ENCODE measurements at regions not wholly inside any gene's neighbourhood (a gene's known extent, or its start where the extent isn't known, plus 50 kb on each side); places are given as distances from the start of the nearest gene placed in this dataset.
"Not testable (repeated sequence)": the region's sequence is repeated elsewhere in the genome, so short reads cannot be mapped to it uniquely, and the experiment has no call there.

GRCh38 chr14:49044981-49045380 is 541.2 kb downstream of the RPS29 start:
- no peaks in the 10 kb centered on the region for H3K36me3 ChIP-seq (ENCODE audit: control insufficient read depth, low read length)
- no peaks in the 10 kb centered on the region for H3K9me2 ChIP-seq (replicated peaks; ENCODE audit: control insufficient read depth, low read length)
- H3K9me3 ChIP-seq (ENCODE audit: control insufficient read depth, insufficient read depth, low read length): no peaks in the 10 kb centered on the region; the same call in 1 of the 2 replicates
- TF ChIP-seq EZH2phosphoT487 (IDR thresholded peaks at IDR 0.05; ENCODE audit: borderline replicate concordance, low read length): no peak
- H3K79me2 ChIP-seq (ENCODE audit: control insufficient read depth, low read length): no peaks in the 10 kb centered on the region
- H3K4me3 ChIP-seq (ENCODE audit: low read length): no peak overlapping the region
- H3K27me3 ChIP-seq (ENCODE audit: control insufficient read depth, low read length): no peaks in the 10 kb centered on the region
- H4K20me1 ChIP-seq (ENCODE audit: control insufficient read depth, insufficient read depth, low read depth, low read length): no peaks in the 10 kb centered on the region
- no peaks in the 10 kb centered on the region for H3K4me1 ChIP-seq (ENCODE audit: control insufficient read depth, low read length)
- no peak overlapping the region for H3K4me2 ChIP-seq (ENCODE audit: low read length)
- no peaks in the 10 kb centered on the region for H3F3A ChIP-seq (ENCODE audit: control insufficient read depth, insufficient read depth)
- no peak overlapping the region for H3K27ac ChIP-seq (ENCODE audit: low read depth, low read length)

GRCh38 chr14:49036984-49037516 is 549.1 kb downstream of the RPS29 start:
- H3K4me3 ChIP-seq (ENCODE audit: low read length): no peak overlapping the region

GRCh38 chr14:49036266-49036665 is 549.9 kb downstream of the RPS29 start:
- no peaks in the 10 kb centered on the region for H3K27me3 ChIP-seq (ENCODE audit: control insufficient read depth, low read length)
- no peaks in the 10 kb centered on the region for H3K36me3 ChIP-seq (ENCODE audit: control insufficient read depth, low read length)
- no peak overlapping the region for H3K4me3 ChIP-seq (ENCODE audit: low read length)
- H3K9me3 ChIP-seq (ENCODE audit: control insufficient read depth, insufficient read depth, low read length): no peaks in the 10 kb centered on the region
- no peak overlapping the region for H3K27ac ChIP-seq (ENCODE audit: low read depth, low read length)
- no peaks in the 10 kb centered on the region for H3K4me1 ChIP-seq (ENCODE audit: control insufficient read depth, low read length)
- no peaks in the 10 kb centered on the region for H3F3A ChIP-seq (ENCODE audit: control insufficient read depth, insufficient read depth)
- H3K79me2 ChIP-seq (ENCODE audit: control insufficient read depth, low read length): no peaks in the 10 kb centered on the region
- H3K9me2 ChIP-seq (replicated peaks; ENCODE audit: control insufficient read depth, low read length): no peaks in the 10 kb centered on the region
- no peaks in the 10 kb centered on the region for H4K20me1 ChIP-seq (ENCODE audit: control insufficient read depth, insufficient read depth, low read depth, low read length)
- H3K4me2 ChIP-seq (ENCODE audit: low read length): no peak overlapping the region
- TF ChIP-seq CTCF (IDR thresholded peaks at IDR 0.05; ENCODE audit: low read depth, low read length, poor library complexity, severe bottlenecking): no peak
- no peak for TF ChIP-seq EZH2phosphoT487 (IDR thresholded peaks at IDR 0.05; ENCODE audit: borderline replicate concordance, low read length)

More at GRCh38 chr14:49036984-49037516, 549.1 kb downstream of the RPS29 start:
- TF ChIP-seq EZH2phosphoT487 (IDR thresholded peaks at IDR 0.05; ENCODE audit: borderline replicate concordance, low read length) (no peak), CTCF (IDR thresholded peaks at IDR 0.05; ENCODE audit: low read depth, low read length, poor library complexity, severe bottlenecking) (no peak)
- no peaks in the 10 kb centered on the region for H3F3A ChIP-seq (ENCODE audit: control insufficient read depth, insufficient read depth)
- no peaks in the 10 kb centered on the region for H3K36me3 ChIP-seq (ENCODE audit: control insufficient read depth, low read length)
- H4K20me1 ChIP-seq (ENCODE audit: control insufficient read depth, insufficient read depth, low read depth, low read length): no peaks in the 10 kb centered on the region
- H3K9me3 ChIP-seq (ENCODE audit: control insufficient read depth, insufficient read depth, low read length): no peaks in the 10 kb centered on the region
- no peaks in the 10 kb centered on the region for H3K79me2 ChIP-seq (ENCODE audit: control insufficient read depth, low read length)
- no peaks in the 10 kb centered on the region for H3K4me1 ChIP-seq (ENCODE audit: control insufficient read depth, low read length)
- no peak overlapping the region for H3K27ac ChIP-seq (ENCODE audit: low read depth, low read length)
- no peak overlapping the region for H3K4me2 ChIP-seq (ENCODE audit: low read length)
- H3K9me2 ChIP-seq (replicated peaks; ENCODE audit: control insufficient read depth, low read length): no peaks in the 10 kb centered on the region
- H3K27me3 ChIP-seq (ENCODE audit: control insufficient read depth, low read length): no peaks in the 10 kb centered on the region

GRCh38 chr14:49033131-49033530 is 553.0 kb downstream of the RPS29 start:
- Histone ChIP-seq H3K9me2 (replicated peaks; ENCODE audit: control insufficient read depth, low read length) (no peaks in the 10 kb centered on the region), H3F3A (ENCODE audit: control insufficient read depth, insufficient read depth) (no peaks in the 10 kb centered on the region), H3K36me3 (ENCODE audit: control insufficient read depth, low read length) (no peaks in the 10 kb centered on the region), H3K27me3 (ENCODE audit: control insufficient read depth, low read length) (no peaks in the 10 kb centered on the region), H3K4me3 (ENCODE audit: low read length) (no peak overlapping the region), H3K79me2 (ENCODE audit: control insufficient read depth, low read length) (no peaks in the 10 kb centered on the region), H3K4me1 (ENCODE audit: control insufficient read depth, low read length) (no peaks in the 10 kb centered on the region), H3K4me2 (ENCODE audit: low read length) (no peak overlapping the region), H4K20me1 (ENCODE audit: control insufficient read depth, insufficient read depth, low read depth, low read length) (no peaks in the 10 kb centered on the region), H3K27ac (ENCODE audit: low read depth, low read length) (no peak overlapping the region), H3K9me3 (ENCODE audit: control insufficient read depth, insufficient read depth, low read length) (no peaks in the 10 kb centered on the region)
- TF ChIP-seq CTCF (IDR thresholded peaks at IDR 0.05; ENCODE audit: low read depth, low read length, poor library complexity, severe bottlenecking) (no peak), EZH2phosphoT487 (IDR thresholded peaks at IDR 0.05; ENCODE audit: borderline replicate concordance, low read length) (no peak)

GRCh38 chr14:49031710-49032109 is 554.5 kb downstream of the RPS29 start:
- H3K79me2 ChIP-seq (ENCODE audit: control insufficient read depth, low read length); H3F3A ChIP-seq (ENCODE audit: control insufficient read depth, insufficient read depth); H4K20me1 ChIP-seq (ENCODE audit: control insufficient read depth, insufficient read depth, low read depth, low read length); H3K4me3 ChIP-seq (ENCODE audit: low read length); H3K4me2 ChIP-seq (ENCODE audit: low read length); H3K4me1 ChIP-seq (ENCODE audit: control insufficient read depth, low read length); H3K9me2 ChIP-seq (replicated peaks; ENCODE audit: control insufficient read depth, low read length); H3K36me3 ChIP-seq (ENCODE audit: control insufficient read depth, low read length); H3K27me3 ChIP-seq (ENCODE audit: control insufficient read depth, low read length); H3K9me3 ChIP-seq (ENCODE audit: control insufficient read depth, insufficient read depth, low read length); H3K27ac ChIP-seq (ENCODE audit: low read depth, low read length): not testable (repeated sequence)
